NB4 (cell line): ENCODE measurements at regions not wholly inside any gene's neighbourhood (a gene's known extent, or its start where the extent isn't known, plus 50 kb on each side); places are given as distances from the start of the nearest gene placed in this dataset.

ENCODE experiments used
- DNase-seq: peaks from one replicate; pipeline ENCODE4 v3.0.0; 2010; ENCODE audit warnings: low read depth
- H3K4me3 ChIP-seq: one replicate; pipeline ENCODE4 v1.5.1; 2011; ENCODE audit warnings: mild to moderate bottlenecking, low read depth, low read length, moderate library complexity
- CTCF ChIP-seq: IDR thresholded peaks from one replicate; pipeline ENCODE4 v1.5.1; 2012; ENCODE audit warnings: low read depth, low read length
- MAX ChIP-seq: IDR thresholded peaks from 2 replicates; pipeline ENCODE4 v1.6.1; 2011; ENCODE audit warnings: low read depth, low read length
- MYC ChIP-seq: IDR thresholded peaks from 2 replicates; pipeline ENCODE4 v1.6.1; 2011; ENCODE audit warnings: low read depth, low read length
- POLR2A ChIP-seq: IDR thresholded peaks from 2 replicates; pipeline ENCODE4 v1.6.1; 2011; ENCODE audit warnings: mild to moderate bottlenecking; ENCODE audit not compliant: insufficient read length; ENCODE audit errors: extremely low read depth

GRCh38 chr16:56019274-56019673 is 144.1 kb upstream of the CES5A start:
- TF ChIP-seq CTCF (no peak), POLR2A (no peak), MAX (no peak), MYC (no peak)
- no peak overlapping the region for H3K4me3 ChIP-seq
- DNase-seq: no peak

- H3K4me3 ChIP-seq: no peak overlapping the region
- TF ChIP-seq POLR2A: no peak
- TF ChIP-seq MAX: peak; percentile 35; the same call in 1 of the 2 replicates
- DNase-seq: peak; percentile 70
Measured at GRCh38 chr16:56013962-56014552, 138.9 kb upstream of the CES5A start.

GRCh38 chr16:56012482-56012811 is 137.3 kb upstream of the CES5A start:
- DNase-seq: no peak
- TF ChIP-seq MYC: no peak
- no peak for TF ChIP-seq MAX
- TF ChIP-seq CTCF: no peak
- TF ChIP-seq POLR2A: no peak
- no peak overlapping the region for H3K4me3 ChIP-seq

GRCh38 chr16:56011808-56012481 is 136.8 kb upstream of the CES5A start:
- TF ChIP-seq CTCF (no peak), MYC (no peak)
- no peak for DNase-seq
- H3K4me3 ChIP-seq: no peak overlapping the region

- no peak overlapping the region for H3K4me3 ChIP-seq
- DNase-seq: no peak
- no peak for TF ChIP-seq MYC
- no peak for TF ChIP-seq MAX
- no peak for TF ChIP-seq CTCF
- TF ChIP-seq POLR2A: no peak
Measured at GRCh38 chr16:56005958-56006357, 130.8 kb upstream of the CES5A start.

- H3K4me3 ChIP-seq: no peak overlapping the region
- TF ChIP-seq CTCF: no peak
- no peak for TF ChIP-seq MYC
- TF ChIP-seq POLR2A: no peak
- no peak for TF ChIP-seq MAX
Measured at GRCh38 chr16:55999683-56000082, 124.5 kb upstream of the CES5A start.

More at GRCh38 chr16:55999683-56000082, 124.5 kb upstream of the CES5A start:
- no peak for DNase-seq
